SK-N-SH (cell line): ENCODE measurements at regions not wholly inside any gene's neighbourhood (a gene's known extent, or its start where the extent isn't known, plus 50 kb on each side); places are given as distances from the start of the nearest gene placed in this dataset.

Source experiments
- CTCF ChIA-PET: fragments of 300-600, 350-600 bp; formaldehyde crosslinking; extraction: SDS; loops from one replicate; lab custom pipeline; 2021; lab: Yijun Ruan, JAX
- POLR2A ChIA-PET: fragments of 350-600 bp; sonication (Branson Sonifier 250); formaldehyde crosslinking; extraction: SDS; loops from one replicate; lab custom pipeline; 2020; ENCODE audit warnings: antibody characterized with exemption, inconsistent platforms; lab: Yijun Ruan, JAX
- DNase-seq: peaks from one replicate; pipeline ENCODE4 v3.0.0; 2012
- H2AFZ ChIP-seq: fragments of 200-600 bp; sonication (generic); 2 replicates; pipeline ENCODE4 v1.8.1; 2016; ENCODE audit warnings: antibody characterized with exemption, mild to moderate bottlenecking, low read depth
- H3F3A ChIP-seq: fragments of 200-600 bp; sonication (generic); replicated peaks from 2 replicates; pipeline ENCODE3; 2016; ENCODE audit warnings: antibody characterized with exemption, mild to moderate bottlenecking; ENCODE audit not compliant: insufficient read depth
- H3K27ac ChIP-seq, 2 experiments: fragments of 200-500 bp in 1 of 2; fragments of 200-600 bp in 1 of 2; sonication (Bioruptor generic) in 1 of 2; sonication (generic), shearing (Covaris generic) in 1 of 2; 2 replicates each; pipeline versions ENCODE4 v1.5.1 to v1.6.1; 2014 to 2016; ENCODE audit warnings: low read depth in 2 of 2, inconsistent platforms in 1 of 2, low read length in 1 of 2, mild to moderate bottlenecking in 1 of 2, mixed read lengths in 1 of 2
- H3K27me3 ChIP-seq: fragments of 200-600 bp; sonication (generic), shearing (Covaris generic); 2 replicates; pipeline ENCODE4 v1.6.1; 2016; ENCODE audit warnings: mixed run types; ENCODE audit not compliant: insufficient read depth
- H3K36me3 ChIP-seq, 2 experiments: fragments of 200-500 bp in 1 of 2; fragments of 200-600 bp in 1 of 2; sonication (Bioruptor generic) in 1 of 2; sonication (generic) in 1 of 2; replicated peaks in 1 of 2; 2 replicates each; pipeline versions ENCODE3 to v1.5.1; 2014 to 2016; ENCODE audit warnings: low read length in 1 of 2, mild to moderate bottlenecking in 1 of 2; ENCODE audit not compliant: insufficient read depth in 2 of 2, control insufficient read depth in 1 of 2
- H3K4me1 ChIP-seq, 2 experiments: fragments of 200-500 bp in 1 of 2; fragments of 200-600 bp in 1 of 2; sonication (Bioruptor generic) in 1 of 2; sonication (generic), shearing (Covaris generic) in 1 of 2; 2 replicates each; pipeline versions ENCODE4 v1.5.1 to v1.6.1; 2014 to 2016; ENCODE audit warnings: low read depth in 1 of 2, low read length in 1 of 2, mixed run types in 1 of 2; ENCODE audit not compliant: insufficient read depth in 2 of 2, control insufficient read depth in 1 of 2
- H3K4me2 ChIP-seq: fragments of 200-600 bp; sonication (generic), shearing (Covaris generic); 2 replicates; pipeline ENCODE4 v1.6.1; 2017; ENCODE audit warnings: mixed run types
- H3K4me3 ChIP-seq, 2 experiments: fragments of 200-500 bp in 1 of 2; fragments of 200-600 bp in 1 of 2; sonication (Bioruptor generic) in 1 of 2; sonication (generic), shearing (Covaris generic) in 1 of 2; 2 replicates each; pipeline versions ENCODE4 v1.5.1 to v1.8.1; 2014 to 2016; ENCODE audit warnings: low read depth in 2 of 2, inconsistent platforms in 1 of 2, low read length in 1 of 2, mild to moderate bottlenecking in 1 of 2, mixed read lengths in 1 of 2, moderate library complexity in 1 of 2
- H3K79me2 ChIP-seq: fragments of 200-600 bp; sonication (generic); 2 replicates; pipeline ENCODE4 v1.8.1; 2017; ENCODE audit warnings: mild to moderate bottlenecking; ENCODE audit not compliant: insufficient read depth
- H3K9ac ChIP-seq: fragments of 200-600 bp; sonication (generic); 2 replicates; pipeline ENCODE4 v1.6.1; 2017; ENCODE audit warnings: mixed run types
- H3K9me2 ChIP-seq: fragments of 200-600 bp; sonication (generic); 2 replicates; pipeline ENCODE4 v1.6.1; 2017; ENCODE audit warnings: mixed run types
- H3K9me3 ChIP-seq: fragments of 200-600 bp; sonication (generic); 2 replicates; pipeline ENCODE4 v1.6.1; 2017; ENCODE audit warnings: mixed run types, mild to moderate bottlenecking, moderate library complexity
- H4K20me1 ChIP-seq: fragments of 200-600 bp; sonication (generic); 2 replicates; pipeline ENCODE4 v1.6.1; 2017; ENCODE audit warnings: mild to moderate bottlenecking, mixed run types; ENCODE audit not compliant: insufficient read depth
- EZH2phosphoT487 ChIP-seq: fragments of 200-600 bp; sonication (generic); IDR thresholded peaks from 2 replicates; pipeline ENCODE4 v1.6.1; 2017; ENCODE audit warnings: low read depth, mixed run types, mild to moderate bottlenecking, antibody characterized with exemption, moderate library complexity, borderline replicate concordance
- FOSL2 ChIP-seq: IDR thresholded peaks from 2 replicates; pipeline ENCODE4 v1.4.0; 2012; ENCODE audit warnings: low read depth, mild to moderate bottlenecking, moderate library complexity, borderline replicate concordance
- FOXJ3 ChIP-seq: sonication (generic); formaldehyde crosslinking; IDR thresholded peaks from 2 replicates; pipeline ENCODE4 v1.5.1; 2020; ENCODE audit warnings: mild to moderate bottlenecking, missing genetic modification reagents
- FOXM1 ChIP-seq: IDR thresholded peaks from 2 replicates; pipeline ENCODE4 v1.4.0; 2012; ENCODE audit warnings: low read depth, mild to moderate bottlenecking
- GABPA ChIP-seq: IDR thresholded peaks from 2 replicates; pipeline ENCODE4 v1.4.0; 2012; ENCODE audit warnings: low read depth, mild to moderate bottlenecking
- GATA2 ChIP-seq: sonication (generic); formaldehyde crosslinking; IDR thresholded peaks from 2 replicates; pipeline ENCODE4 v1.5.0; 2020; ENCODE audit warnings: mild to moderate bottlenecking, missing genetic modification reagents
- JUND ChIP-seq: IDR thresholded peaks from 2 replicates; pipeline ENCODE4 v1.4.0; 2012
- MAX ChIP-seq: IDR thresholded peaks from 2 replicates; pipeline ENCODE4 v1.4.0; 2012; ENCODE audit warnings: low read depth
- MEF2A ChIP-seq: IDR thresholded peaks from 2 replicates; pipeline ENCODE4 v1.4.0; 2012; ENCODE audit warnings: low read depth, borderline replicate concordance
- MXI1 ChIP-seq: IDR thresholded peaks from 2 replicates; pipeline ENCODE4 v1.6.1; 2012; ENCODE audit warnings: mild to moderate bottlenecking, low read depth, low read length, improper control_type of control experiment
- NFIC ChIP-seq: IDR thresholded peaks from 2 replicates; pipeline ENCODE4 v1.4.0; 2012; ENCODE audit warnings: borderline replicate concordance
- NRF1 ChIP-seq: IDR thresholded peaks from 2 replicates; pipeline ENCODE4 v1.6.1; 2012; ENCODE audit warnings: low read depth, mild to moderate bottlenecking, low read length
- POLR2AphosphoS5 ChIP-seq: IDR thresholded peaks from 2 replicates; pipeline ENCODE4 v1.6.1; 2012; ENCODE audit warnings: low read depth, low read length
- RAD21 ChIP-seq: IDR thresholded peaks from 2 replicates; pipeline ENCODE4 v1.6.1; 2012; ENCODE audit warnings: mild to moderate bottlenecking, low read length
- RCOR1 ChIP-seq: fragments of 150-350 bp; IDR thresholded peaks from 2 replicates; pipeline ENCODE4 v1.6.1; 2017; ENCODE audit warnings: antibody characterized with exemption, low read length
- RXRA ChIP-seq: IDR thresholded peaks from 2 replicates; pipeline ENCODE4 v1.4.0; 2012; ENCODE audit warnings: low read depth, mild to moderate bottlenecking, borderline replicate concordance
- SIN3A ChIP-seq: IDR thresholded peaks from 2 replicates; pipeline ENCODE4 v1.6.1; 2012; ENCODE audit warnings: low read depth, mild to moderate bottlenecking, low read length, moderate library complexity, borderline replicate concordance
- TEAD4 ChIP-seq: IDR thresholded peaks from 2 replicates; pipeline ENCODE4 v1.4.0; 2012; ENCODE audit warnings: mild to moderate bottlenecking, borderline replicate concordance; ENCODE audit not compliant: insufficient read depth
- YY1 ChIP-seq: IDR thresholded peaks from 2 replicates; pipeline ENCODE4 v1.4.0; 2012; ENCODE audit warnings: low read depth, mild to moderate bottlenecking
- ZBTB33 ChIP-seq: IDR thresholded peaks from 2 replicates; pipeline ENCODE4 v1.4.0; 2012; ENCODE audit warnings: low read depth, borderline replicate concordance
- WGBS: methylation state at CpG from one replicate; pipeline ENCODE4 v1.1.6; 2017; ENCODE audit warnings: low lambda C conversion rate; 5-methylcytosine and 5-hydroxymethylcytosine counted together
- TF ChIP-seq, protein P1 (sequence below): fragments of 150-350 bp; IDR thresholded peaks from 2 replicates; pipeline ENCODE4 v1.6.1; 2017; ENCODE audit warnings: antibody characterized with exemption, low read length, low read depth, borderline replicate concordance
- TF ChIP-seq, protein P2 (sequence below): IDR thresholded peaks from 2 replicates; pipeline ENCODE4; 2012

DNA sequence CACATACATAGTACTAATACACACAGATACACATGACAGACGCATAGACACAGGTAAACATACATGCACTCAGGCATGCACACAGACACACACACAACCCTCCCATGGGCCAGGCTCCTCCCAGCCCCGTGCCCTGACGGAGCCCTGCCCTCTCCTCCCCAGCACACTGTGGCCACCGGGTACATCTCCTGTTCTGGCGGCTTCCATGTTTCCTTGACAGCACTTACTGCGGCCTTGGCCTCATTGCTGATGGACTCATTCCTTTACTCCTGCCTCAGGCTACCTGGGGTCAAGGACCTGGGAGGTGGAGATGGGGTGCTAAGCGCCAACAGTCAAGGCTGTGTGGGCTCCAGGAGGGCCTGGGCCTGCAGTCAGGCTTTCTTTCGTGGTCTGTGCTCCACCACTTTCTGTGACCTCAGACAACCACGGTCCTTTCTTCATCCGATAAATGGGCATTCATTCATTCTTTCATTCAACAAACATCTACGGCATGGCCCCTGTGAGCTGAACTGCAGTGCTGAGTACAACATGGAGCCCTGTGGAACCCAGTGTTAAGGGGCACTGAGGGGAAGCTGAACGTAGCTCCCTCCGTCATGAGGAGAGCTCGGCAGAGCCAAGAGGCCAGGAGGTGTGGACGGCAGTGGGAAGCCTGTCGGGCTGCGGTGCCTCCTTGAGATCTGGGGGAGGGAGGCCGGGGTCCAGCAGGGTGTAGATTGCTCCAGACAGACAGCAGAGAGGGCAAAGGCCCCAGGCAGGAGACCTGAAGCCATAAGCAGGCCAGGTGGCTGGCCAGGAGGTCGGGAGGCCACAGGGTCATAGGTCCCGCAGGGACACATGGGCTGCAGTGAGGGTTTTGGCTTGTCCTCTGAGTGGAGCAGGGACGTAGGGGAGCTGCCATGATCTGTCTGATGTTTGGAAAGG lies 190.4 kb upstream of the HDAC4 start:
- no peak overlapping the region for H3K27ac ChIP-seq
- peaks cover 0 to 28% of the 10 kb centered on the region in 2 experiments; a peak in 1 of 4 replicates for H3K4me1 ChIP-seq
- no peak overlapping the region for H3K4me2 ChIP-seq
- H3K27me3 ChIP-seq: no peaks in the 10 kb centered on the region
- no peaks in the 10 kb centered on the region for H3K79me2 ChIP-seq
- no peaks in the 10 kb centered on the region for H3F3A ChIP-seq
- H4K20me1 ChIP-seq: no peaks in the 10 kb centered on the region
- WGBS: 61% methylated on average over 18 of the region's 21 CpGs
- DNase-seq: no peak
- H2AFZ ChIP-seq: no peak overlapping the region
- H3K4me3 ChIP-seq: no peak overlapping the region
- H3K9me3 ChIP-seq: no peaks in the 10 kb centered on the region
- CTCF ChIA-PET: no interaction called here
- POLR2A ChIA-PET: no interaction called here
- H3K9me2 ChIP-seq: no peaks in the 10 kb centered on the region
- H3K36me3 ChIP-seq: no peaks in the 10 kb centered on the region
- TF ChIP-seq FOXM1: no peak
- TF ChIP-seq JUND: no peak
- TF ChIP-seq, protein P1, sequence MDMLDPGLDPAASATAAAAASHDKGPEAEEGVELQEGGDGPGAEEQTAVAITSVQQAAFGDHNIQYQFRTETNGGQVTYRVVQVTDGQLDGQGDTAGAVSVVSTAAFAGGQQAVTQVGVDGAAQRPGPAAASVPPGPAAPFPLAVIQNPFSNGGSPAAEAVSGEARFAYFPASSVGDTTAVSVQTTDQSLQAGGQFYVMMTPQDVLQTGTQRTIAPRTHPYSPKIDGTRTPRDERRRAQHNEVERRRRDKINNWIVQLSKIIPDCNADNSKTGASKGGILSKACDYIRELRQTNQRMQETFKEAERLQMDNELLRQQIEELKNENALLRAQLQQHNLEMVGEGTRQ: no peak
- no peak for TF ChIP-seq GATA2 (CRISPR knock-in tag)
- TF ChIP-seq RCOR1: no peak
- TF ChIP-seq GABPA: no peak
- TF ChIP-seq RAD21: no peak
- TF ChIP-seq MXI1: no peak
- TF ChIP-seq MAX: no peak
- TF ChIP-seq SIN3A: no peak
- TF ChIP-seq RXRA: no peak
- TF ChIP-seq MEF2A: no peak
- no peak for TF ChIP-seq FOXJ3 (CRISPR knock-in tag)
- TF ChIP-seq, protein P2, sequence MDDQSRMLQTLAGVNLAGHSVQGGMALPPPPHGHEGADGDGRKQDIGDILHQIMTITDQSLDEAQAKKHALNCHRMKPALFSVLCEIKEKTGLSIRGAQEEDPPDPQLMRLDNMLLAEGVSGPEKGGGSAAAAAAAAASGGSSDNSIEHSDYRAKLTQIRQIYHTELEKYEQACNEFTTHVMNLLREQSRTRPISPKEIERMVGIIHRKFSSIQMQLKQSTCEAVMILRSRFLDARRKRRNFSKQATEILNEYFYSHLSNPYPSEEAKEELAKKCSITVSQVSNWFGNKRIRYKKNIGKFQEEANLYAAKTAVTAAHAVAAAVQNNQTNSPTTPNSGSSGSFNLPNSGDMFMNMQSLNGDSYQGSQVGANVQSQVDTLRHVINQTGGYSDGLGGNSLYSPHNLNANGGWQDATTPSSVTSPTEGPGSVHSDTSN: no peak
- no peak for TF ChIP-seq POLR2AphosphoS5
- no peak overlapping the region for H3K9ac ChIP-seq

GRCh38 chr2:239590276-239590675 lies 189.5 kb upstream of the HDAC4 start:
- no peak overlapping the region for H2AFZ ChIP-seq
- H3K79me2 ChIP-seq: no peaks in the 10 kb centered on the region
- no peak overlapping the region for H3K27ac ChIP-seq
- CTCF ChIA-PET: no interaction called here
- no peaks in the 10 kb centered on the region for H3K27me3 ChIP-seq
- no peak for DNase-seq
- H3K36me3 ChIP-seq: no peaks in the 10 kb centered on the region
- H3K4me2 ChIP-seq: no peak overlapping the region
- H3K9me3 ChIP-seq: no peaks in the 10 kb centered on the region
- no peaks in the 10 kb centered on the region for H4K20me1 ChIP-seq
- no peak overlapping the region for H3K4me3 ChIP-seq
- POLR2A ChIA-PET: no interaction called here
- no peak overlapping the region for H3K9ac ChIP-seq
- TF ChIP-seq MXI1: no peak
- TF ChIP-seq NRF1: no peak
- no peak for TF ChIP-seq YY1
- no peak for TF ChIP-seq TEAD4
- TF ChIP-seq MAX: no peak
- no peak for TF ChIP-seq EZH2phosphoT487
- no peak for TF ChIP-seq NFIC
- no peak for TF ChIP-seq FOSL2
- TF ChIP-seq ZBTB33: no peak
- TF ChIP-seq GATA2 (CRISPR knock-in tag): no peak
- no peak for TF ChIP-seq POLR2AphosphoS5
- H3F3A ChIP-seq: no peaks in the 10 kb centered on the region
- no CpG with 5 or more reads among the region's 5 CpGs for WGBS
- H3K9me2 ChIP-seq: no peaks in the 10 kb centered on the region
- peaks cover 0 to 25% of the 10 kb centered on the region in 2 experiments; a peak in 1 of 4 replicates for H3K4me1 ChIP-seq
